H9 (cell line): ENCODE measurements at regions not wholly inside any gene's neighbourhood (a gene's known extent, or its start where the extent isn't known, plus 50 kb on each side); places are given as distances from the start of the nearest gene placed in this dataset.

Experiments
- DNase-seq: peaks from one replicate; pipeline ENCODE4 v3.0.0-alpha.2; 2017
- H2AFZ ChIP-seq: one replicate; pipeline ENCODE4 v1.6.1; 2013; ENCODE audit warnings: mild to moderate bottlenecking, low read length, control low read depth, moderate library complexity
- H2AK5ac ChIP-seq: 2 replicates; pipeline ENCODE4 v1.6.1; 2013; ENCODE audit warnings: low read length, control low read depth, mixed read lengths; ENCODE audit not compliant: insufficient read length
- H2BK120ac ChIP-seq: one replicate; pipeline ENCODE4 v1.6.1; 2013; ENCODE audit warnings: low read depth, mild to moderate bottlenecking, low read length, control low read depth, inconsistent platforms; ENCODE audit not compliant: poor library complexity, severe bottlenecking
- H2BK12ac ChIP-seq: 2 replicates; pipeline ENCODE4 v1.6.1; 2013; ENCODE audit warnings: low read length, control low read depth, mixed read lengths, low read depth; ENCODE audit not compliant: insufficient read length
- H2BK15ac ChIP-seq: 2 replicates; pipeline ENCODE4 v1.6.1; 2013; ENCODE audit warnings: low read depth, low read length, control low read depth
- H2BK20ac ChIP-seq: one replicate; pipeline ENCODE4 v1.6.1; 2013; ENCODE audit warnings: low read depth, mild to moderate bottlenecking, low read length, control low read depth, inconsistent platforms; ENCODE audit not compliant: poor library complexity, severe bottlenecking
- H2BK5ac ChIP-seq: 2 replicates; pipeline ENCODE4 v1.6.1; 2013; ENCODE audit warnings: low read length, control low read depth, mixed read lengths; ENCODE audit not compliant: insufficient read length
- H3K14ac ChIP-seq: 2 replicates; pipeline ENCODE4 v1.6.1; 2013; ENCODE audit warnings: low read length, control low read depth; ENCODE audit not compliant: insufficient read depth
- H3K18ac ChIP-seq: 2 replicates; pipeline ENCODE4 v1.6.1; 2013; ENCODE audit warnings: low read depth, mild to moderate bottlenecking, mixed read lengths, low read length, control low read depth; ENCODE audit not compliant: insufficient read length
- H3K23ac ChIP-seq: 2 replicates; pipeline ENCODE4 v1.6.1; 2013; ENCODE audit warnings: low read length, control low read depth, mixed read lengths, low read depth; ENCODE audit not compliant: insufficient read length
- H3K23me2 ChIP-seq: 2 replicates; pipeline ENCODE4 v1.6.1; 2013; ENCODE audit warnings: low read depth, mild to moderate bottlenecking, mixed read lengths, low read length, control low read depth; ENCODE audit not compliant: insufficient read length, poor library complexity, severe bottlenecking
- H3K27ac ChIP-seq: 2 replicates; pipeline ENCODE4 v1.5.1; 2013; ENCODE audit warnings: low read length, control low read depth, mixed read lengths, low read depth; ENCODE audit not compliant: insufficient read length
- H3K27me3 ChIP-seq: 2 replicates; pipeline ENCODE4 v1.6.1; 2013; ENCODE audit warnings: low read length, control low read depth, inconsistent platforms; ENCODE audit not compliant: insufficient read depth
- H3K4ac ChIP-seq: 2 replicates; pipeline ENCODE4 v1.6.1; 2013; ENCODE audit warnings: low read depth, mild to moderate bottlenecking, control low read depth, inconsistent platforms, low read length, moderate library complexity
- H3K4me1 ChIP-seq: 2 replicates; pipeline ENCODE4 v1.6.1; 2013; ENCODE audit warnings: low read length, control low read depth, inconsistent platforms; ENCODE audit not compliant: insufficient read depth
- H3K4me2 ChIP-seq: 2 replicates; pipeline ENCODE4 v1.6.1; 2013; ENCODE audit warnings: low read length, control low read depth, mixed read lengths; ENCODE audit not compliant: insufficient read length, insufficient read depth
- H3K56ac ChIP-seq: 2 replicates; pipeline ENCODE4 v1.6.1; 2013; ENCODE audit warnings: low read depth, mild to moderate bottlenecking, mixed read lengths, low read length, control low read depth; ENCODE audit not compliant: insufficient read length
- H3K79me1 ChIP-seq: 2 replicates; pipeline ENCODE4 v1.6.1; 2013; ENCODE audit warnings: low read depth, mild to moderate bottlenecking, moderate library complexity, low read length, control low read depth, inconsistent platforms; ENCODE audit not compliant: insufficient read depth, poor library complexity, severe bottlenecking
- H3K79me2 ChIP-seq: 2 replicates; pipeline ENCODE4 v1.6.1; 2013; ENCODE audit warnings: low read length, control low read depth, inconsistent platforms; ENCODE audit not compliant: insufficient read depth
- H3K9ac ChIP-seq: 2 replicates; pipeline ENCODE4 v1.6.1; 2013; ENCODE audit warnings: low read length, control low read depth, mixed read lengths; ENCODE audit not compliant: insufficient read length; ENCODE audit errors: extremely low read depth
- H3K9me3 ChIP-seq: one replicate; pipeline ENCODE4 v1.6.1; 2013; ENCODE audit warnings: low read depth, low read length, inconsistent platforms; ENCODE audit not compliant: control insufficient read depth
- H3T11ph ChIP-seq: one replicate; pipeline ENCODE4 v1.6.1; 2013; ENCODE audit warnings: mild to moderate bottlenecking, low read length, control low read depth, inconsistent platforms
- H4K20me1 ChIP-seq: one replicate; pipeline ENCODE4 v1.6.1; 2013; ENCODE audit not compliant: control insufficient read depth, insufficient read length, insufficient read depth
- H4K5ac ChIP-seq: 2 replicates; pipeline ENCODE4 v1.6.1; 2013; ENCODE audit warnings: low read depth, mild to moderate bottlenecking, mixed read lengths, low read length, control low read depth; ENCODE audit not compliant: insufficient read length
- H4K8ac ChIP-seq: replicated peaks from 2 replicates; pipeline ENCODE4 v1.6.1; 2013; ENCODE audit warnings: low read length, control low read depth, mixed read lengths, low read depth; ENCODE audit not compliant: insufficient read length
- H4K91ac ChIP-seq: 2 replicates; pipeline ENCODE4 v1.6.1; 2013; ENCODE audit warnings: low read depth, mild to moderate bottlenecking, moderate library complexity, mixed read lengths, low read length, control low read depth; ENCODE audit not compliant: insufficient read length
- H3K27ac Mint-ChIP-seq, 3 experiments: 2 replicates in 2 of 3; 3 replicates in 1 of 3; pipeline ENCODE4 v1.8.0; 2020 to 2021; ENCODE audit warnings: mixed read lengths in 3 of 3, mild to moderate bottlenecking in 1 of 3, moderate library complexity in 1 of 3
- H3K27me3 Mint-ChIP-seq: 2 replicates; pipeline ENCODE4 v1.8.0; 2021; ENCODE audit warnings: low read depth, mild to moderate bottlenecking, moderate library complexity, mixed read lengths
- H3K36me3 Mint-ChIP-seq, 3 experiments: 2 replicates in 2 of 3; 3 replicates in 1 of 3; pipeline ENCODE4 v1.8.0; 2020 to 2021; ENCODE audit warnings: low read depth in 3 of 3, mixed read lengths in 3 of 3; ENCODE audit not compliant: insufficient read depth in 1 of 3
- H3K4me1 Mint-ChIP-seq, 2 experiments: 2 replicates each; pipeline ENCODE4 v1.8.0; 2020; ENCODE audit warnings: mixed read lengths in 2 of 2
- H3K4me3 Mint-ChIP-seq, 2 experiments: 2 replicates in 1 of 2; 3 replicates in 1 of 2; pipeline ENCODE4 v1.8.0; 2020 to 2021; ENCODE audit warnings: mild to moderate bottlenecking in 2 of 2, mixed read lengths in 2 of 2, moderate library complexity in 1 of 2
- H3K9me3 Mint-ChIP-seq, 2 experiments: 2 replicates in 1 of 2; 3 replicates in 1 of 2; pipeline ENCODE4 v1.8.0; 2020; ENCODE audit warnings: mild to moderate bottlenecking in 2 of 2, mixed read lengths in 2 of 2, moderate library complexity in 1 of 2
- WGBS: extraction: QIAGEN DNeasy Blood & Tissue Kit; methylation state at CpG from one replicate; pipeline ENCODE4 v1.1.7; 2013; ENCODE audit warnings: missing lambda C conversion rate, low lambda C conversion rate, mixed read lengths; ENCODE audit not compliant: insufficient read length; ENCODE audit errors: extremely low coverage; 5-methylcytosine and 5-hydroxymethylcytosine counted together
- TF ChIP-seq, protein P1 (sequence below): fragments of 200-600 bp; sonication (generic); conservative IDR thresholded peaks from 3 replicates; pipeline ENCODE4 v1.8.0; 2021; ENCODE audit warnings: antibody characterized with exemption, mild to moderate bottlenecking

GRCh38 chr21:34271189-34271851 is 92.5 kb upstream of the KCNE2 start:
- Histone ChIP-seq H2BK120ac (no peak overlapping the region), H3K4me1 (no peaks in the 10 kb centered on the region), H4K20me1 (no peaks in the 10 kb centered on the region), H3K14ac (no peak overlapping the region), H2BK20ac (no peak overlapping the region), H3K23me2 (no peaks in the 10 kb centered on the region), H4K91ac (no peak overlapping the region), H3K79me2 (no peaks in the 10 kb centered on the region), H3K18ac (no peak overlapping the region), H2BK12ac (no peak overlapping the region), H3K27me3 (no peaks in the 10 kb centered on the region), H2BK5ac (no peak overlapping the region), H4K5ac (no peak overlapping the region), H3K23ac (no peak overlapping the region), H3K9ac (no peak overlapping the region), H2AFZ (no peak overlapping the region), H3K79me1 (no peaks in the 10 kb centered on the region), H2AK5ac (no peak overlapping the region), H3T11ph (no peak overlapping the region), H3K56ac (no peak overlapping the region), H3K4ac (no peak overlapping the region), H2BK15ac (no peak overlapping the region), H3K27ac (no peak overlapping the region), H3K4me2 (no peak overlapping the region), H4K8ac (no peak overlapping the region), H3K9me3 (no peaks in the 10 kb centered on the region)
- WGBS, result no CpG with 5 or more reads among the region's 2 CpGs
- TF ChIP-seq, protein P1, sequence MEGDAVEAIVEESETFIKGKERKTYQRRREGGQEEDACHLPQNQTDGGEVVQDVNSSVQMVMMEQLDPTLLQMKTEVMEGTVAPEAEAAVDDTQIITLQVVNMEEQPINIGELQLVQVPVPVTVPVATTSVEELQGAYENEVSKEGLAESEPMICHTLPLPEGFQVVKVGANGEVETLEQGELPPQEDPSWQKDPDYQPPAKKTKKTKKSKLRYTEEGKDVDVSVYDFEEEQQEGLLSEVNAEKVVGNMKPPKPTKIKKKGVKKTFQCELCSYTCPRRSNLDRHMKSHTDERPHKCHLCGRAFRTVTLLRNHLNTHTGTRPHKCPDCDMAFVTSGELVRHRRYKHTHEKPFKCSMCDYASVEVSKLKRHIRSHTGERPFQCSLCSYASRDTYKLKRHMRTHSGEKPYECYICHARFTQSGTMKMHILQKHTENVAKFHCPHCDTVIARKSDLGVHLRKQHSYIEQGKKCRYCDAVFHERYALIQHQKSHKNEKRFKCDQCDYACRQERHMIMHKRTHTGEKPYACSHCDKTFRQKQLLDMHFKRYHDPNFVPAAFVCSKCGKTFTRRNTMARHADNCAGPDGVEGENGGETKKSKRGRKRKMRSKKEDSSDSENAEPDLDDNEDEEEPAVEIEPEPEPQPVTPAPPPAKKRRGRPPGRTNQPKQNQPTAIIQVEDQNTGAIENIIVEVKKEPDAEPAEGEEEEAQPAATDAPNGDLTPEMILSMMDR, result no peak
- H3K9me3 Mint-ChIP-seq, result no peaks in the 10 kb centered on the region
- H3K4me1 Mint-ChIP-seq, result peaks cover 0 to 10% of the 10 kb centered on the region in 2 experiments; a peak in 2 of 4 replicates
- H3K36me3 Mint-ChIP-seq, result no peaks in the 10 kb centered on the region
- H3K27me3 Mint-ChIP-seq, result peaks cover 3% of the 10 kb centered on the region; the same call in 1 of the 2 replicates
- H3K4me3 Mint-ChIP-seq, result no peak overlapping the region
- no peak overlapping the region for H3K27ac Mint-ChIP-seq
- DNase-seq, result no peak
